ENCODE measurements at regions not wholly inside any gene's neighbourhood (a gene's known extent, or its start where the extent isn't known, plus 50 kb on each side); places are given as distances from the start of the nearest gene placed in this dataset.

- H3K4me3 Mint-ChIP-seq = no peak overlapping the region
- no peaks in the 10 kb centered on the region for H3K27me3 Mint-ChIP-seq
- H3K27ac Mint-ChIP-seq = no peak overlapping the region
- H3K36me3 Mint-ChIP-seq = no peaks in the 10 kb centered on the region
- H3K9me3 Mint-ChIP-seq = peaks cover 3% of the 10 kb centered on the region
- peaks cover 8% of the 10 kb centered on the region for H3K4me1 Mint-ChIP-seq (ENCODE audit: unreplicated experiment)
- no peak for TF ChIP-seq CTCF (conservative IDR thresholded peaks at IDR 0.05)
- DNase-seq (ENCODE audit: extremely low spot score, unreplicated experiment) = no peak
Measured at GRCh38 chr21:16755061-16755460, 757.8 kb upstream of the CXADR start.

GRCh38 chr21:16767201-16767600 lies 745.6 kb upstream of the CXADR start:
- H3K4me3 Mint-ChIP-seq = no peak overlapping the region
- no peaks in the 10 kb centered on the region for H3K9me3 Mint-ChIP-seq

GRCh38 chr21:16768096-16768495 lies 744.7 kb upstream of the CXADR start:
- DNase-seq (ENCODE audit: extremely low spot score, unreplicated experiment) = no peak
- no peaks in the 10 kb centered on the region for H3K27me3 Mint-ChIP-seq
- peaks cover 4% of the 10 kb centered on the region for H3K9me3 Mint-ChIP-seq
- H3K4me3 Mint-ChIP-seq = no peak overlapping the region
- no peaks in the 10 kb centered on the region for H3K36me3 Mint-ChIP-seq
- no peak overlapping the region for H3K27ac Mint-ChIP-seq
- TF ChIP-seq CTCF (conservative IDR thresholded peaks at IDR 0.05) = no peak
- H3K4me1 Mint-ChIP-seq (ENCODE audit: unreplicated experiment) = no peaks in the 10 kb centered on the region

More at GRCh38 chr21:16767201-16767600, 745.6 kb upstream of the CXADR start:
- Mint-ChIP-seq H3K27me3 (no peaks in the 10 kb centered on the region), H3K27ac (no peak overlapping the region), H3K36me3 (no peaks in the 10 kb centered on the region), H3K4me1 (ENCODE audit: unreplicated experiment) (no peaks in the 10 kb centered on the region)
- no peak for DNase-seq (ENCODE audit: extremely low spot score, unreplicated experiment)
- no peak for TF ChIP-seq CTCF (conservative IDR thresholded peaks at IDR 0.05)

GRCh38 chr21:16770266-16770665 lies 742.6 kb upstream of the CXADR start:
- Mint-ChIP-seq H3K27me3 (no peaks in the 10 kb centered on the region), H3K4me3 (no peak overlapping the region), H3K9me3 (peaks cover 4% of the 10 kb centered on the region), H3K27ac (no peak overlapping the region), H3K4me1 (ENCODE audit: unreplicated experiment) (peaks cover 4% of the 10 kb centered on the region), H3K36me3 (no peaks in the 10 kb centered on the region)
- no peak for TF ChIP-seq CTCF (conservative IDR thresholded peaks at IDR 0.05)
- no peak for DNase-seq (ENCODE audit: extremely low spot score, unreplicated experiment)

GRCh38 chr21:16773206-16773605 lies 739.6 kb upstream of the CXADR start:
- Mint-ChIP-seq H3K4me3 (no peak overlapping the region), H3K36me3 (no peaks in the 10 kb centered on the region), H3K9me3 (peaks cover 4% of the 10 kb centered on the region), H3K4me1 (ENCODE audit: unreplicated experiment) (peaks cover 10% of the 10 kb centered on the region), H3K27me3 (no peaks in the 10 kb centered on the region), H3K27ac (no peak overlapping the region)
- no peak for DNase-seq (ENCODE audit: extremely low spot score, unreplicated experiment)
- no peak for TF ChIP-seq CTCF (conservative IDR thresholded peaks at IDR 0.05)

- TF ChIP-seq CTCF (conservative IDR thresholded peaks at IDR 0.05) = no peak
- DNase-seq (ENCODE audit: extremely low spot score, unreplicated experiment) = no peak
- Mint-ChIP-seq H3K36me3 (no peaks in the 10 kb centered on the region), H3K27ac (peak overlapping the region; percentile 5), H3K27me3 (no peaks in the 10 kb centered on the region), H3K9me3 (peaks cover 4% of the 10 kb centered on the region), H3K4me1 (ENCODE audit: unreplicated experiment) (peaks cover 10% of the 10 kb centered on the region), H3K4me3 (no peak overlapping the region)
Measured at GRCh38 chr21:16775076-16775475, 737.8 kb upstream of the CXADR start.

All from type B pancreatic cell (in vitro differentiated cells).